ENCODE measurements at regions not wholly inside any gene's neighbourhood (a gene's known extent, or its start where the extent isn't known, plus 50 kb on each side); places are given as distances from the start of the nearest gene placed in this dataset.

- TF ChIP-seq NRF1 (IDR thresholded peaks at IDR 0.05; ENCODE audit: low read depth, low read length), result no peak
- TF ChIP-seq RFX5 (IDR thresholded peaks at IDR 0.05; ENCODE audit: low read length), result no peak
- no peak for TF ChIP-seq CTCF (IDR thresholded peaks at IDR 0.05)
- no peak for TF ChIP-seq ZBTB33 (IDR thresholded peaks at IDR 0.05; ENCODE audit: borderline replicate concordance, low read depth)
- no peak for TF ChIP-seq TAF1 (IDR thresholded peaks at IDR 0.05; ENCODE audit: borderline replicate concordance, low read depth, low read length)
- TF ChIP-seq MXI1 (IDR thresholded peaks at IDR 0.05; ENCODE audit: low read depth, low read length), result no peak
- no peak for TF ChIP-seq REST (IDR thresholded peaks at IDR 0.05; ENCODE audit: low read depth, low read length)
- TF ChIP-seq TEAD4 (IDR thresholded peaks at IDR 0.05; ENCODE audit: borderline replicate concordance, insufficient read depth), result no peak
- no peak for TF ChIP-seq SMC3 (IDR thresholded peaks at IDR 0.05; ENCODE audit: low read depth, low read length)
- TF ChIP-seq RXRA (IDR thresholded peaks at IDR 0.05; ENCODE audit: borderline replicate concordance, low read depth), result no peak
These were observed 234.8 kb downstream of the CSNK1G3 start for GRCh38 chr5:123746683-123747360.

Measured in SK-N-SH (cell line).